GM20000 (cell line): ENCODE measurements at regions not wholly inside any gene's neighbourhood (a gene's known extent, or its start where the extent isn't known, plus 50 kb on each side); places are given as distances from the start of the nearest gene placed in this dataset.

Experiments used
- DNase-seq: peaks from one replicate; pipeline ENCODE4 v3.0.0; 2012; ENCODE audit warnings: low spot score
- TF ChIP-seq, protein P1 (sequence below): IDR thresholded peaks from 2 replicates; pipeline ENCODE4 v1.5.1; 2012; ENCODE audit warnings: mild to moderate bottlenecking, control low read depth; ENCODE audit errors: extremely low read depth, missing control alignments

DNA sequence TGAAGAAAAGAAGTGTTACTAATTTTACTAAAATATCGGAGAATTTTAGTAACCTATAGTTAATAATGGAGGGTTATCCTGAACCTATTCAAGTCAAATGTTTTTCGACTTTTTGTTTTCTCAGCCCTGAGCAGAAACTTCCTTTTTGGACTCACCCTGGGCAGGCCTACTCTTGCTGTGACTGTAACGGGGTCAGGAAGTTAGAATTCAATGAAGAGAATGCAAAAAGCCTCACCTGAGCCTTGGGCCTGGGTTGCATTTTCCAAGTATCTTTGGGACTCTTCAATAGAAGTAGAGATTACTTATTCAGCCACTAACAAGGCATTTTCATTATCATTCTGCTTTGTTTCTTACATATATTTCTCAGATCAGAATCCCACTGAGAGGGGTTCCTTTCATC, 405.3 kb downstream of the TLR4 start:
- TF ChIP-seq, protein P1, sequence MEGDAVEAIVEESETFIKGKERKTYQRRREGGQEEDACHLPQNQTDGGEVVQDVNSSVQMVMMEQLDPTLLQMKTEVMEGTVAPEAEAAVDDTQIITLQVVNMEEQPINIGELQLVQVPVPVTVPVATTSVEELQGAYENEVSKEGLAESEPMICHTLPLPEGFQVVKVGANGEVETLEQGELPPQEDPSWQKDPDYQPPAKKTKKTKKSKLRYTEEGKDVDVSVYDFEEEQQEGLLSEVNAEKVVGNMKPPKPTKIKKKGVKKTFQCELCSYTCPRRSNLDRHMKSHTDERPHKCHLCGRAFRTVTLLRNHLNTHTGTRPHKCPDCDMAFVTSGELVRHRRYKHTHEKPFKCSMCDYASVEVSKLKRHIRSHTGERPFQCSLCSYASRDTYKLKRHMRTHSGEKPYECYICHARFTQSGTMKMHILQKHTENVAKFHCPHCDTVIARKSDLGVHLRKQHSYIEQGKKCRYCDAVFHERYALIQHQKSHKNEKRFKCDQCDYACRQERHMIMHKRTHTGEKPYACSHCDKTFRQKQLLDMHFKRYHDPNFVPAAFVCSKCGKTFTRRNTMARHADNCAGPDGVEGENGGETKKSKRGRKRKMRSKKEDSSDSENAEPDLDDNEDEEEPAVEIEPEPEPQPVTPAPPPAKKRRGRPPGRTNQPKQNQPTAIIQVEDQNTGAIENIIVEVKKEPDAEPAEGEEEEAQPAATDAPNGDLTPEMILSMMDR, result no peak
- DNase-seq, result no peak

- no peak for DNase-seq
- TF ChIP-seq, protein P1, result no peak
These were observed 417.2 kb downstream of the TLR4 start for GRCh38 chr9:118121361-118121760.

GRCh38 chr9:118128313-118128712, 424.1 kb downstream of the TLR4 start:
- TF ChIP-seq, protein P1, result no peak
- DNase-seq, result no peak

DNA sequence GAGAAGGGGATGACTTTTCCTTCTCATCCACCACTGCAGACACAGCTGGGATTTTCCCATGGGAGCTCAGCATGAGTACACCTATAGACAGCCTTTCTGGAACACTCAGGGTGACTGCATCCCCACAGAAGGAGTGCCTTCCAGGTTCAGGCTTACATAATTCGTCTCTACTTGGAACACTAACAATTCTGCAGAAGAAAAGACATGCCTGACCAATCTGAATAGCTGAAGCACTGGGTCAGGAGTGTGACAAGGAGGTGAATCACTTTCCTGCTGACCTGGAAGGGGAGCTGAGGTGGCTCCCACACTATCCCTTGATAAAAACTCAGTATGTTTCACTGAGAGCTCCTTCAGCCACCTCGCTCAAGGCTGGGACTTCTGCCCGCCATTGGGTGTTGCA, 425.3 kb downstream of the TLR4 start:
- TF ChIP-seq, protein P1, result no peak
- no peak for DNase-seq

DNA sequence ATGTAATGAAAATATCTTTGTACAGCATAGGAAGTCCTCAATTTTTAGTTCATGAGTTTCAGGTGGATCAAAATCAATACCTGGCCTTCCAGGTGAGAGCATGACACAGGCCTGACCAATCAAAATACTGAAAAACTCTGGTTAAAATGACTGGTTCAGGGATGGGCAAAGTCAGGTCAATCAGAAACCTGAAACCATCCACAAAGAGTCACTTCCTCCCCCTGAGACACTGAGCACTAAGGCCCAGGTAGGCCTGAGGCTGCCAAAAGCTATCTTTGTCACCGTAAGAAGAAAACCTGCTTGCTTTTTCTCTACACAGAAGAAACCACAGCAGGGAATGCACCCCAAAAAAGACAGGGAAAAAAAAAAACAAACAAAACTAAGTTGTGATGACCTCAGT, 444.8 kb downstream of the TLR4 start:
- DNase-seq, result no peak
- TF ChIP-seq, protein P1, result no peak

DNA sequence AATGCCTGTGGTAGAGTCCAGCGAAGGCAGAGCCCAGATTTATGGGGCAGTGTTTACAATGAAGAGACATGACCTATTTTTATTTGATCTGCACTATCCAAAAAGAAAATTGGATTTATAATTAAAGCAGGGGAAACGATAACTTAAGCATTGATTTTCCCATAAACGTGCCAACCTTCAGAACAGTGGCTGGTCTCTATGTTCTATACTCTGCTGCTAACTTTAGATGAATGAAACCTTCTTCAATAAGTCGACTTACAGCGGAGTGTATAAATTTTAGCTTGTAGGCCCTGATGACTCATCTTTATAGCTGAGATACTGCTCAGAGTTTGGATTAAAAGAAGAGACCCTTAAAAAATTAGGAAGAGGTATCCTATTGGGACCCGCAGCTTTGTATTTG, 452.6 kb downstream of the TLR4 start:
- TF ChIP-seq, protein P1, result no peak
- DNase-seq, result no peak

DNA sequence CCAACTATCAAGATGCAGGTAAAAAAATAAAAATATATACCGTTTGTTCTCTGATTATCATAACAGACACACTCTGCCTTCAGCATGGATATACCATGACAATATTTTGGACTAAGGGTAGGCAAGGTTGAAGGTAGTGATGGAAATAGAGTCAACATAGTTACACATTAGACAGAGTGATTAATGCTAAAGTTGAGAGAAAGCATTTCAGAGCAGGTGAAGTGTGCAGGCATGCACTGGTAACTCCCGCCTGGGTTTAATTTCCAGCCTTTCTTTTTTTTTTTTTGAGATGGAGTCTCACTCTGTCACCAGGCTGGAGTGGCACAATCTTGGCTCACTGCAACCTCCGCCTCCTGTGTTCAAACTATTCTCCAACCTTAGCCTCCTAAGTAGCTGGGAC, 458.5 kb downstream of the TLR4 start:
- TF ChIP-seq, protein P1, result no peak
- no peak for DNase-seq

- DNase-seq, result no peak
- TF ChIP-seq, protein P1, result no peak
These were observed 459.5 kb downstream of the TLR4 start for GRCh38 chr9:118163751-118164150.
